Pancreas (tissue), 10 donors: ENCODE measurements at regions not wholly inside any gene's neighbourhood (a gene's known extent, or its start where the extent isn't known, plus 50 kb on each side); places are given as distances from the start of the nearest gene placed in this dataset.

Experiments used
- ATAC-seq, 4 donors: fragments of 200-7000 bp; cut with Tn5 transposase; one replicate each; pipeline versions ENCODE4 v1.8.0 to v1.9.1; 2020; ENCODE audit warnings: mild to moderate bottlenecking in 4 of 4, moderate library complexity in 4 of 4
- DNase-seq, 6 donors: peaks; one replicate each; pipeline ENCODE4 v3.0.0-alpha.2; 2020
- FAIRE-seq: peaks from 2 replicates; lab custom pipeline; 2012; peaks lifted over from hg19 to GRCh38; lab: Jason Lieb, UNC
- H3K27ac ChIP-seq, 4 donors: fragments of 200-600 bp; sonication (generic); 1 replicate in 3 of 4; 2 replicates in 1 of 4; pipeline versions ENCODE4 v1.5.0 to v1.8.0; 2020
- H3K27me3 ChIP-seq, 4 donors: fragments of 200-600 bp; one replicate each; pipeline ENCODE4 v1.8.0; 2021
- H3K36me3 ChIP-seq, 3 donors: fragments of 200-600 bp; sonication (generic) in 1 of 3; one replicate each; pipeline versions ENCODE4 v1.5.0 to v1.8.0; 2020 to 2021
- H3K4me1 ChIP-seq, 3 donors: fragments of 200-600 bp; one replicate each; pipeline ENCODE4 v1.8.0; 2021
- H3K4me3 ChIP-seq, 4 donors: fragments of 200-600 bp; sonication (generic) in 2 of 4; one replicate each; pipeline versions ENCODE4 v1.5.0 to v1.8.0; 2020 to 2021
- H3K9me3 ChIP-seq, 4 donors: fragments of 200-600 bp; one replicate each; pipeline ENCODE4 v1.8.0; 2021
- CTCF ChIP-seq, 4 donors: fragments of 200-600 bp; sonication (generic) in 3 of 4; IDR thresholded peaks; one replicate each; pipeline versions ENCODE4 v1.5.0 to v1.8.0; 2021; ENCODE audit warnings: antibody characterized with exemption in 4 of 4
- WGBS, 2 donors: extraction: QIAGEN DNeasy Blood & Tissue Kit; methylation state at CpG; one replicate each; pipeline ENCODE4 v1.1.7; 2013; 5-methylcytosine and 5-hydroxymethylcytosine counted together
- intact Hi-C, 3 donors: fragments of 100-400 bp; cut with DNase I; formaldehyde crosslinking; loops; one replicate each; pipeline versions ENCODE4 v1.11.1 to v1.14.2; 2022
- donor health status: healthy with polysubstance abuse.
- donor health status: DM: no; HTN: no; CAD: no; lungs with moderate emphysema.
- donor health status: DM: no; HTN: no; CAD: no.
- donor health status: control.
- donor health status: control.
- donor health status: Bipolar disorder and iron deficiency.
- donor health status: DM: yes; HTN: yes; CAD: no.
- donor health status: DM: no; HTN: no; CAD: no.
- donor health status: DM: no; HTN: no; CAD: no.
- donor health status: DM: yes; HTN: yes; CAD: no.

- DNase-seq, result no peak
- WGBS, 2 donors, result 81 to 86% methylated on average over 3 of the region's 3 CpGs
- no peak for FAIRE-seq
- H3K4me1 ChIP-seq, result no peaks in the 10 kb centered on the region
- intact Hi-C loops, result no loop called here
- H3K4me3 ChIP-seq, result no peak overlapping the region
- H3K27ac ChIP-seq, result no peak overlapping the region
- H3K9me3 ChIP-seq, result no peaks in the 10 kb centered on the region
- no peaks in the 10 kb centered on the region for H3K27me3 ChIP-seq
- no peak for ATAC-seq
- no peaks in the 10 kb centered on the region for H3K36me3 ChIP-seq
- TF ChIP-seq CTCF (IDR thresholded peaks at IDR 0.05), result no peak
These were observed 981.9 kb upstream of the ADGRL4 start for GRCh38 chr1:79988401-79988800.

- DNase-seq (peak; percentile 43 to 82 (median 76)), FAIRE-seq (peak; percentile 54), ATAC-seq (peak; percentile 91 to 99 (median 96))
- Histone ChIP-seq H3K27me3 (no peaks in the 10 kb centered on the region), H3K4me1 (peaks cover 0 to 7% (median 2%) of the 10 kb centered on the region in 3 donors), H3K27ac (no peak overlapping the region), H3K4me3 (no peak overlapping the region), H3K36me3 (no peaks in the 10 kb centered on the region), H3K9me3 (no peaks in the 10 kb centered on the region)
- intact Hi-C loops, result no loop called here
- 3 to 5% methylated on average over 3 of the region's 3 CpGs for WGBS, 2 donors
- TF ChIP-seq CTCF (IDR thresholded peaks at IDR 0.05), result no peak
These were observed 975.7 kb upstream of the ADGRL4 start for GRCh38 chr1:79982211-79982610.

DNA sequence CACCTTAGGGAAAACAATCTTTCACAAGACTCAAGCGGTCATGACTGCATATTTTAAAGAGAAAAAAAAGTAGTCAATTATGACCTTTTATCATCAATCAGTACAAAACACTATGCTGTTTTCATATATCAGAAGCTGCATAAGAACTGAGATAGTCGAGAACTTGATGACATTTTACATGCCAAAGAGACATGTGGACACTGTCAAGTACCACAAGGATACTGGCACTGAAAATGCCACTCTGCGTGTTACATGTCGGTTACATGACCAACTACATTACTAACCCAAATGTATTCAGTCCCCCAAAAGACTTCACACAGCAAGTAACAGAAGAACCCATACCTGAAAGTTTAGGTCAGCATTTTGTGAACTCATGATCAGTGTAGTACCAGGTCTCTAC is 975.0 kb upstream of the ADGRL4 start:
- DNase-seq (no peak), ATAC-seq (no peak), FAIRE-seq (no peak)
- H3K27me3 ChIP-seq, result no peaks in the 10 kb centered on the region
- no peaks in the 10 kb centered on the region for H3K36me3 ChIP-seq
- H3K9me3 ChIP-seq, result no peaks in the 10 kb centered on the region
- WGBS, 2 donors, result 85 to 88% methylated on average over 4 of the region's 4 CpGs
- peaks cover 0 to 7% (median 2%) of the 10 kb centered on the region in 3 donors for H3K4me1 ChIP-seq
- H3K4me3 ChIP-seq, result no peak overlapping the region
- no peak for TF ChIP-seq CTCF (IDR thresholded peaks at IDR 0.05)
- no peak overlapping the region for H3K27ac ChIP-seq
- intact Hi-C loops, result no loop called here

DNA sequence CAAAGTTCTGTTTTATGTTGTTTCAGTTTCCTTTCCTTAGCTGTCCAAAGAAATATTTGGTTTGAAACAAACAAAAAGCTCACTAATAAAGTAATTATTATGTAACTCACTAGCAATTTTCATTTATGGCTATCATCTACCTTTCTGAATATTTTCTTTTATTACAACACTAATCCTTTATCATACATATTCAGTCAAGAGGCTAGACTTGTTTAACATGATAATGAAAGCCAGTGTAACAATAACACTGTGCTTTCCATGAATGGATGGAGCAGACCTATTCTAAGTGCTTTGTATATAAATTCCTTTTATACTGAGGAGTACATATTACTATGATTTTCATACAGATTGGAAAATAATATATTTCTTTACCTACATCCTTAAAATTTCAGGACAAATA is 972.8 kb upstream of the ADGRL4 start:
- intact Hi-C loops, result no loop called here
- Histone ChIP-seq H3K36me3 (no peaks in the 10 kb centered on the region), H3K27ac (no peak overlapping the region), H3K9me3 (no peaks in the 10 kb centered on the region), H3K4me3 (no peak overlapping the region), H3K27me3 (no peaks in the 10 kb centered on the region), H3K4me1 (peaks cover 0 to 7% (median 2%) of the 10 kb centered on the region in 3 donors)
- ATAC-seq (no peak), DNase-seq (no peak), FAIRE-seq (no peak)
- TF ChIP-seq CTCF (IDR thresholded peaks at IDR 0.05), result no peak

DNA sequence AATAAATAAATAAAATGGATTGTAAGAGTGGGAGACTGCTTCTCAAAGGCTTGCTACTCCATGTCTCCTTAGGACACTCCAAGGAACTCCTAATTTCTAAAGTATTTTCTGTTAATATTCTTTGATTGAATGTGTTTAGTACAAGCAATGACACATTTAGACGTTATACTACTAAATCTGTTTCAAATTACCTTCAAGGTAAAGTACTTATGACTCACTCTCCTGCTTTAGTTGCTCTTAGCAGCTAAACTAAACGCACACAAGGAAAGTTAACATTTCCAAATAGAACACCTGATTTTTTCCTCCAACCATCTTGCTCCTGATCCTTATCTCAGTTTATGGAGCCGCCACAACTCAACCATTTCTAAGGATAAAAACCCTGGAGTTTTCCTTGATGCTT is 969.8 kb upstream of the ADGRL4 start:
- no peak for TF ChIP-seq CTCF (IDR thresholded peaks at IDR 0.05)
- FAIRE-seq, result no peak
- H3K27ac ChIP-seq, result no peak overlapping the region
- no peaks in the 10 kb centered on the region for H3K9me3 ChIP-seq
- 73 to 79% methylated on average over 3 of the region's 3 CpGs for WGBS, 2 donors
- no peaks in the 10 kb centered on the region for H3K27me3 ChIP-seq
- no peak for DNase-seq
- no peak overlapping the region for H3K4me3 ChIP-seq
- intact Hi-C loops, result no loop called here
- ATAC-seq, result no peak
- no peaks in the 10 kb centered on the region for H3K4me1 ChIP-seq
- H3K36me3 ChIP-seq, result no peaks in the 10 kb centered on the region
